DMS153 treated with DMSO at 0.1 percent for 48 hours (cell line): ENCODE measurements at regions not wholly inside any gene's neighbourhood (a gene's known extent, or its start where the extent isn't known, plus 50 kb on each side); places are given as distances from the start of the nearest gene placed in this dataset.
"Not testable (repeated sequence)": the region's sequence is repeated elsewhere in the genome, so short reads cannot be mapped to it uniquely, and the experiment has no call there.

Experiments
- DNase-seq: peaks from one replicate; lab custom pipeline; 2025; ENCODE audit not compliant: unreplicated experiment; lab: John Stamatoyannopoulos, UW

- DNase-seq, result no peak
Observed at GRCh38 chr7:146057958-146058357, 58.6 kb upstream of the CNTNAP2 start.

DNA sequence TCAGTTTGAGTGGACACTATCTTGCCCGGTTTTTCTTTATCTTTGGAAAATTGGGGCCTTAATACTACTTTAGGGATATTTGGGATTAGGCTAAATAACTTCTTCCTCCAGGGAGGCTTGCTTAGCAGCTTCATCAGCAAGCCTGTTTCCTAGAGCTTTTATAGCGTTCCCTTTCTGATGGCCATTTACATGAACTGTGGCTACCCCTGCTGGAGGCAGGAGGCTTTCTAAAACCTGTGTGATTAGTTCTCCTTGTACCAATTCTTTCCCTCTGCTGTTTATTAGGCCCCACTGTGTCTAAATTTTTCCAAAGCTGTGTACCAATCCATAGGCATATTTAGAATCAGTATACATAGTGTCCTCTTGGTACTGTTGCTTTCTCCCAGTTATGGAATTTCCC, 61.7 kb upstream of the CNTNAP2 start:
- no peak for DNase-seq

DNA sequence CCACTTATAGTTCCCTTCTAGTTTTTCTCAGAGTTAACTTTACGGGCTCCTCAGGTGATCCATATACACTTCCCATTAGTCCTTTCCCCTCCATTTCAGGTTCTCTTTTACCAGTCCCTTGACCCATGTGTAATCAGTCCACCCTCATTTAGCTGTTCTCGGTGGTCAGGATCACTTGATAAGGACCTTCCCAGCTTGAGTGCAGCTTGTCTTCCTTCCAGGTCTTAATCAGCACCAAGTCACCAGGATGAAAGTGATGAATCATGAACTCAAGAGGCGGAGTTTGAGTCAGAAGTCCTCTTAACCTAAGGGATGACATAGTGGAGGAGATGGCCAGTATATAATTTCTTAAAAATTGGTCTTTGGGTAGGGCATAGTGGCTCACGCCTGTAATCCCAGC, 63.1 kb upstream of the CNTNAP2 start:
- no peak for DNase-seq

DNA sequence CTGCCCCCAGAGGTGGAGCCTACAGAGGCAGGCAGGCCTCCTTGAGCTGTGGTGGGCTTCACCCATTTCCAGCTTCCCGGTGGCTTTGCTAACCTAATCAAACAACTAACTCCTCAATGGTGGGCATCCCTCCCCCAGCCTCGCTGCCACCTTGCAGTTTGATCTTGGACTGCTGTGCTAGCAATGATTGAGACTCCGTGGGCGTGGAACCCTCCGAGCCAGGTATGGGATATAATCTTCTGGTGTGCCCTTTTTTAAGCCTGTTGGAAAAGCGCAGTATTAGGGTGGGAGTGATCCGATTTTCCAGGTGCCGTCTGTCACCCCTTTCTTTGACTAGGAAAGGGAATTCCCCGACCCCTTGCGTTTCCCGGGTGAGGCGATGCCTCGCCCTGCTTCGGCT, 73.3 kb upstream of the CNTNAP2 start:
- DNase-seq, result not testable (repeated sequence)

GRCh38 chr7:146028251-146028750, 88.3 kb upstream of the CNTNAP2 start:
- DNase-seq, result no peak

GRCh38 chr7:146027243-146027642, 89.4 kb upstream of the CNTNAP2 start:
- DNase-seq, result no peak

- DNase-seq, result no peak
Observed at GRCh38 chr7:146022776-146023175, 93.8 kb upstream of the CNTNAP2 start.

DNA sequence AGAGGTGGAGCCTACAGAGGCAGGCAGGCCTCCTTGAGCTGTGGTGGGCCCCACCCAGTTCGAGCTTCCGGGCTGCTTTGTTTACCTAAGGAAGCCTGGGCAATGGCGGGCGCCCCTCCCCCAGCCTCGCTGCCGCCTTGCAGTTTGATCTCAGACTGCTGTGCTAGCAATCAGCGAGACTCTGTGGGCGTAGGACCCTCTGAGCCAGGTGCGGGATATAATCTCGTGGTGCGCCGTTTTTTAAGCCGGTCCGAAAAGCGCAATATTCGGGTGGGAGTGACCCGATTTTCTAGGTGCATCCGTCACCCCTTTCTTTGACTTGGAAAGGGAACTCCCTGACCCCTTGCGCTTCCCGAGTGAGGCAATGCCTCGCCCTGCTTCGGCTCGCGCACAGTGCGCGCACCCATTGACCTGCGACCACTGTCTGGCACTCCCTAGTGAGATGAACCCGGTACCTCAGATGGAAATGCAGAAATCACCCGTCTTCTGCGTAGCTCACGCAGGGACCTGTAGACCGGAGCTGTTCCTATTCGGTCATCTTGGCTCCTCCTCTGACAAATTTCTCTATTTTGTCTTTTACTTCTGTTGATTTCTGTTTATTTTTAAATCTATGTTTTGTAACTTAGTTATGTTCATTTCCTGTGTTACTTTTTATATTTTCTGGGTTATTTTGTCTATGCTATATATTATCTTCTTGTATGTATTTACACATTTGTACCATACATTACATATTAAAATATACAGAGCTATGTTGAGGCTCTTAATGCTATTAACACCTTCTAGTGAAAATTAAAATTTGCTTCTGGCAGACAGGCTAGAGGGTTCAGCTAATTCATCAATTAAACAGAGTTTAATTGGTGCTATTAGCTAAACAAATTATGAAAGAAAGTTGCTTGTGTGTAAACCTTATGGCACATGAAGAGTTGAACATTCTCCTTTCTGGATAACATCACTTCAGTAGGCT, 97.3 kb upstream of the CNTNAP2 start:
- not testable (repeated sequence) for DNase-seq

DNA sequence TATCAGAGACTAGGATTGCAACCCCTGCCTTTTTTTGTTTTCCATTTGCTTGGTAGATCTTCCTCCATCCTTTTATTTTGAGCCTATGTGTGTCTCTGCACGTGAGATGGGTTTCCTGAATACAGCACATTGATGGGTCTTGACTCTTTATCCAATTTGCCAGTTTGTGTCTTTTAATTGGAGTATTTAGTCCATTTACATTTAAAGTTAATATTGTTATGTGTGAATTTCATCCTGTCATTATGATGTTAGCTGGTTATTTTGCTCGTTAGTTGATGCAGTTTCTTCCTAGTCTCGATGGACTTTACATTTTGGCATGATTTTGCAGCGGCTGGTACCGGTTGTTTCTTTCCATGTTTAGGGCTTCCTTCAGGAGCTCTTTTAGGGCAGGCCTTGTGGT, 99.2 kb upstream of the CNTNAP2 start:
- DNase-seq, result not testable (repeated sequence)

- not testable (repeated sequence) for DNase-seq
Observed at GRCh38 chr7:146014154-146014553, 102.4 kb upstream of the CNTNAP2 start.

GRCh38 chr7:146008293-146008692, 108.3 kb upstream of the CNTNAP2 start:
- no peak for DNase-seq

- no peak for DNase-seq
Observed at GRCh38 chr7:146004805-146005204, 111.8 kb upstream of the CNTNAP2 start.

DNA sequence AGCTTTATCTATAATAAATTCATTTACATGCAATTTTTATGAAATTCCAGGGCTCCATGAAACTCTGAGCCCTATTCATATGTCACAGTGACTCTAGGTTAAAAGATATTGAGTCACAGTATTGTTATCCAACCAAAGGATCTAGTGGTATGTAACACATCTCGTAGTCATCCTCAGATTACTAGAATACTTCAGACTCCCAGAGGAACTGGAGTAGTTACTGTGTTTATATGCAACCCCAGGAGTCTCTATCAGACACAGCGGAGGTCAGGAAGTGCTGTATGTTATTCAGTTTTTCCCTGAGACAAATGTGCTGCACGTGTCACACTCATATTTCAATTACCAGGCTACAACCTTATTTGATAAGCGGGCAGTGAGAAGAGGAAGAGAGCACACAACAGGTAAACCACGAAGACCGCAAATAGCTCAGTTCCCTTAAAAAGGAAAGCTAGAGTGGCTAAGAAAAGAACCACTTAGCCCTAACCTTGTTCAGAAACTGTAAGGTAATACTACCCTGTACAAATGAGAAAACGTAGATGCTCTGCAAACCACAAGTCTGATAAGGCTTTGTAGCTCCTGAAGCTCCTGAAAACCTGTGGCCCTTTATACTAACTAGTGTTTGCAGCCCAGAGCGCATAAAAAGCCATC, 114.0 kb upstream of the CNTNAP2 start:
- DNase-seq, result no peak

DNA sequence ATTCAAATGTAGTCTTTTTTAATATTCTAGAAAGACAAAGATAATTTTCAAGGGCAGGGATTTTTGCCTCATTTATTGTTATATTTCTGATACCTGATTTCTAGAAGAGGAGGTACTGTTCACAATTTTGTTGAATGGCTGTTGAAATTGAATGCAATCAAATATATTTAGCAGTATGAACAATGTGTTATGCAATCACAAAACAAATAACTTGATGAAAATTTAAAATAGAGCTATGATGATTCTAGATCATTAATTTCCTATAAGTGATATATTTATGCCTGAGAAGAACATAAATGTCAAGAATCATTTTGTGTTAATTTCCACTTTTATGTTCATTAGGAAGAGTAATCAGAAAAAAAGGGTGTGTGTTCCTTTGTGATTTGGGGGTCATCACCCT, 114.6 kb upstream of the CNTNAP2 start:
- DNase-seq, result no peak

DNA sequence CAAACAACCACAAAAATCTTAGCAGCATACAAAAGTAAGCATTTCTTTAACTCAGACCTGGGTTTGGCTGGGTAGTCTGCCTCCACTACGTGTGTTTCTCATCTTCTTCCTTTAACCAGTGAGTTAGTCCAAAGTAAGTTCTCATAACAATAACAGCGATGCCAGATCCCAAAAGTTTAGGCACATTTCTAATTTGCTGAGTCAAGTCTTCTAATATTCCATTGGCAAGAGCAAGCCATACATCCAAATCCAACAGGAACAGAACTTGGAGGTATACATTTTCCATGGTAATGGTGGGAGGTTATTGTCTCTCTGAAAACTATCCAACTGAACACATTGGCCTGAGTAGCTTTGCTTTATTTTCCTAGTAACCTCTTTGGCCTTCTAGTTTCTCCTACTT, 115.7 kb upstream of the CNTNAP2 start:
- no peak for DNase-seq

DNA sequence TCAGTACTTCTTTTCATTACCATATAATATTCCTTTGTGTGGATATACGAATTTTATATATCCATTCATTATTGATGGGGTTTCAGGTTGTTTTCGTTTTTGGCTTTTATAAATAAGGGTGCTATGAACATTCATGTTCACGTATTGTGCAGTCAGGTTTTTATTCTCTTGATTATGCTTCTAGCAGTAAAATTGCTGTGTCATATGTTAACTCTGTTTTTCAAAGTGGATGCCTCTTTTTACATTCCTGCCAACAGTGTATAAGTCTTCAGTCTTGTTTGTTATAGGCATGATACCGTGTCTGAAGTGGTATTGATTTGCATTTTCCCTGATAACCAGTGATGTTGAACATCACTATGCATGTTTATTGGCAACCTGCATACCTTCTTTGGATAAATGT, 127.1 kb upstream of the CNTNAP2 start:
- no peak for DNase-seq

DNA sequence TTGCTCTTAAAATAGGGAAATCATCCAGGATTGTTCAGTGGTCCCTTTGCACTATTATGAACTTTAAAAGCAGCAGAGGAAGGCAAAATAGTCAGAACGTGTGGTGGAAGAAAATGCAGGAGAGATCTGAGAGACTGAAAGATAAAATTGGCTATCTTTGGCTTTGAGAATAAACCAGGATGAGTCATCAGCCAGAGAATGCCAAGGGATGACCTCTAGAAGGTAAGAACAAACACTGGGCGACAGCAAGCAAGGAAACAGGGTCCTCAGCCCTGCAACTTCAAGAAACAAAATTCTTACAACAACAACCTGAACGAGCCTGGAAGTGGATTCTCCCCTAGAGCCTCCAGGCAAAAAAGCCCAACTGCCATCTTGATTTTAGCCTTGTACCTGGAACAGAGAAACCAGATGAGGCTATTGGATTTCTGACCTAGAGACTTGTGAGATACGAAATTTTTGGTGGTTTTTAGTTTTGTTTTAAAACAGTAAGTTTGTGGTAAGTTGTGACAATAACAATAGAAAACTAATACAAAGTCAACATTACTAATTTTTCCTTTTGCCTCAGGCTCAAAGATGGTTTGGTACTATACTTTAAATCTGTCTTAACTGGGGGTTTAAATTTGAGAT, 130.2 kb upstream of the CNTNAP2 start:
- DNase-seq, result no peak

DNA sequence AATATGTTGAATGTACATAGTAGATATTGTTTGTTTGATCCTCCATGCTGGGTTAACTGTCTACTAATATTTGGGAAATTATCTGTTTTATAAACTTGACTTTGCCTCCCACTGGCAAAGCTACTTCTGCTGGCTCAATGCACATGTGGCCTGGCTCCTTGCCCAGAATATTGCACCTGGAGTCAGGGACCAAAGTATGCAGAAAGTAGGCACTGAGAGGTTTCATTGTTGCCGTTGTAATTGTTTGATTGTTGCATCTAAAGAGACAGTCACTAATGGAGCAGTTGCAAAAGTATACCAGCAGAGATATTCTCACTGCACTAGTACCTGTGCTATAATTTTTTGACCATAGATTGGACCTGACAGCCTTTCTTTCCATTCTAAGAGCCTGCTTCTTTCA, 137.8 kb upstream of the CNTNAP2 start:
- peak; percentile 24 for DNase-seq

DNA sequence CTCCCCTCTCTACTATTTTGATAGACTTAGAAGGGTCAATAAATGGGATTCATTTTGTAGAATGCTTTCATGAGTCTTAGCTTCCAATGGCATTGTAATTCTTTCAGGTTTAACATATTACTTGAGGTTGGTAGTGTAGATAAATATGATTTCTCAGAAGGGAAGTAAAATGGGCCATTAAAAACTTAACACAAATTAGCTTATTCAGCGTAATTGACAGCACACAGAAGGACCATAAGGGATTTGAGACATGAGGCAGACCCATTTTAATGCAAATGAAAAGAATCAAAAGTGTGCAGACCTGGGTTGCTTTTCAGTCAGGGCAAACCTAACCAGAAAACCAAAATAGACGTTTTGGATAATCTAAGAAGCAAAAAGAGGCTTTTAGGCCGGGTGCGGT, 156.6 kb upstream of the CNTNAP2 start:
- DNase-seq, result no peak

GRCh38 chr7:145957160-145957890, 159.3 kb upstream of the CNTNAP2 start:
- no peak for DNase-seq

GRCh38 chr7:145951566-145951965, 165.0 kb upstream of the CNTNAP2 start:
- no peak for DNase-seq
